ENCODE measurements at regions not wholly inside any gene's neighbourhood (a gene's known extent, or its start where the extent isn't known, plus 50 kb on each side); places are given as distances from the start of the nearest gene placed in this dataset.

- no peak for DNase-seq
Measured at GRCh38 chr5:158549311-158549710, 550.4 kb downstream of the EBF1 start.

- no peak for DNase-seq
Measured at GRCh38 chr5:158546748-158547147, 553.0 kb downstream of the EBF1 start.

GRCh38 chr5:158545949-158546530 is 553.7 kb downstream of the EBF1 start:
- DNase-seq, result no peak

- no peak for DNase-seq
Measured at GRCh38 chr5:158544388-158545339, 555.1 kb downstream of the EBF1 start.

GRCh38 chr5:158543539-158544387 is 556.0 kb downstream of the EBF1 start:
- no peak for DNase-seq

GRCh38 chr5:158541536-158542297 is 558.0 kb downstream of the EBF1 start:
- no peak for DNase-seq

- no peak for DNase-seq
Measured at GRCh38 chr5:158538506-158539074, 561.1 kb downstream of the EBF1 start.

- no peak for DNase-seq
Measured at GRCh38 chr5:158537366-158537765, 562.4 kb downstream of the EBF1 start.

- no peak for DNase-seq
Measured at GRCh38 chr5:158534203-158534602, 565.5 kb downstream of the EBF1 start.

GRCh38 chr5:158532739-158533138 is 567.0 kb downstream of the EBF1 start:
- DNase-seq, result no peak

GRCh38 chr5:158531860-158532259 is 567.9 kb downstream of the EBF1 start:
- no peak for DNase-seq

GRCh38 chr5:158530115-158530514 is 569.6 kb downstream of the EBF1 start:
- DNase-seq, result no peak

GRCh38 chr5:158529454-158529853 is 570.3 kb downstream of the EBF1 start:
- no peak for DNase-seq

- no peak for DNase-seq
Measured at GRCh38 chr5:158525663-158526062, 574.1 kb downstream of the EBF1 start.

GRCh38 chr5:158524070-158524469 is 575.6 kb downstream of the EBF1 start:
- no peak for DNase-seq

- no peak for DNase-seq
Measured at GRCh38 chr5:158522776-158523175, 576.9 kb downstream of the EBF1 start.

- DNase-seq, result no peak
Measured at GRCh38 chr5:158521995-158522394, 577.7 kb downstream of the EBF1 start.

- DNase-seq, result no peak
Measured at GRCh38 chr5:158519433-158520021, 580.2 kb downstream of the EBF1 start.

GRCh38 chr5:158516521-158516920 is 583.2 kb downstream of the EBF1 start:
- no peak for DNase-seq

- DNase-seq, result no peak
Measured at GRCh38 chr5:158514986-158515359, 584.7 kb downstream of the EBF1 start.

- DNase-seq, result no peak
Measured at GRCh38 chr5:158514319-158514985, 585.3 kb downstream of the EBF1 start.
